K562 (cell line): ENCODE measurements at regions not wholly inside any gene's neighbourhood (a gene's known extent, or its start where the extent isn't known, plus 50 kb on each side); places are given as distances from the start of the nearest gene placed in this dataset.

Source experiments
- NFE2 ChIP-seq: IDR thresholded peaks from 2 replicates; pipeline ENCODE4 v1.6.1; 2014; ENCODE audit warnings: antibody characterized with exemption, low read depth
- POLR2AphosphoS5 ChIP-seq: IDR thresholded peaks from 2 replicates; pipeline ENCODE4 v1.6.1; 2011; ENCODE audit warnings: mild to moderate bottlenecking, low read depth, low read length, moderate library complexity; ENCODE audit not compliant: control insufficient read depth, insufficient read depth
- SIN3A ChIP-seq, 2 experiments: fragments of 150-350 bp in 1 of 2; IDR thresholded peaks; 2 replicates each; pipeline ENCODE4 v1.6.1; 2011 to 2016; ENCODE audit warnings: borderline replicate concordance in 2 of 2, low read depth in 2 of 2, low read length in 2 of 2, mild to moderate bottlenecking in 2 of 2, moderate library complexity in 2 of 2; ENCODE audit not compliant: control insufficient read depth in 1 of 2
- ZBTB7A ChIP-seq: IDR thresholded peaks from 2 replicates; pipeline ENCODE4 v1.6.1; 2011; ENCODE audit warnings: low read depth, mild to moderate bottlenecking, low read length, moderate library complexity, borderline replicate concordance; ENCODE audit not compliant: control insufficient read depth
- ZFP30 ChIP-seq: fragments of 250-450 bp; sonication (Bioruptor Pico); IDR thresholded peaks from 2 replicates; pipeline ENCODE4 v1.8.0; 2022; ENCODE audit warnings: moderate library complexity, mild to moderate bottlenecking, inconsistent platforms, borderline replicate concordance
- ZNF24 ChIP-seq: fragments of 450-650 bp; IDR thresholded peaks from 2 replicates; pipeline ENCODE4 v1.6.1; 2016

GRCh38 chr13:64746845-64747244, 2483.3 kb downstream of the PCDH9 start:
- no peak for TF ChIP-seq NFE2
- no peak for TF ChIP-seq SIN3A (IDR thresholded peaks at IDR 0.05; ENCODE audit: borderline replicate concordance in 2 of 2, control insufficient read depth in 1 of 2, low read depth in 2 of 2, low read length in 2 of 2)
- TF ChIP-seq ZNF24 = no peak
- no peak for TF ChIP-seq ZBTB7A
- no peak for TF ChIP-seq ZFP30 (CRISPR knock-in tag)
- TF ChIP-seq POLR2AphosphoS5 = no peak
